GM18499 (cell line): ENCODE measurements at regions not wholly inside any gene's neighbourhood (a gene's known extent, or its start where the extent isn't known, plus 50 kb on each side); places are given as distances from the start of the nearest gene placed in this dataset.
A peak's percentile ranks its signal among the peaks of the same experiment; 100 is the strongest.

Experiments
- ATAC-seq: cut with Tn5 transposase; IDR thresholded peaks from one replicate; pipeline ENCODE4 v1.9.1; 2021; ENCODE audit warnings: moderate number of reproducible peaks; ENCODE audit not compliant: insufficient read depth, unreplicated experiment

GRCh38 chr12:124505001-124505818 lies 62.2 kb downstream of the NCOR2 start:
- ATAC-seq, result no peak

GRCh38 chr12:124504273-124505000 lies 63.0 kb downstream of the NCOR2 start:
- ATAC-seq, result no peak

DNA sequence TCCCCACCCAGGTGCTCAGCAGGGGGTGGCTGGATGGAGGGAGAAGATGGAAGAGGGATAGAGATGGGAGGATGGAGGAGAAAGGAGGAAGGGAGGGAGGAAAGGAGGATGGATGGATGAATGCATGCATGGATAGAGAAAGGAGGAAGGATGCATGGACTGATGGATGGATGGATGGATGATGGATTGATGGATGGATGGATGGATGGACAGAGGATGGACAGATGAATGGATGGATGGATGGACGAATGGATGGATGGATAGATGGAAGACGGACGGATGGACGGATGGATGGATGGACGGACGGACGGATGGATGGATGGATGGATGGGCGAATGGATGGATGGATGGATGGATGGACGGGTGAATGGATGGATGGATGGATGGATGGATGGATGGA lies 64.1 kb downstream of the NCOR2 start:
- ATAC-seq, result no peak

DNA sequence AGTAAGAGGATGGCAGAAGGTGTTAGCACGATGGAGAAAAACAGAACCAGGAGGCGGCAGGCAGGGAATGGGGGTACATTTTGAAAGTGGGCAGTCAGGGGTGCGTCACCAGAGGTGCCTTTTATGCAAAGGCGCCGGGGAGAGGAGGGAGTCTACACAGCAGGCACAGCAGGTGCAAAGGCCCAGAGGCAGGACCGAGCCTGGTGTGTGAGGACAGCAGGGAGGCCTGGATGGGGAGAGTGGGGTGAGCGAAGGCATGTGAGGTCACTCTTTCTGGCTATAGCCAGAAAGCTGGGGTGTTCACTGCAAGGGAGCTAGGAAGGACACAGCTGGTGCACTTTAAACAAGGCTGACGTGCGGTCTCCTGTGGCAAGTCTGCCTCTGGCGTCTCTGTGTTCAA lies 65.0 kb downstream of the NCOR2 start:
- ATAC-seq, result no peak

- no peak for ATAC-seq
Observed at GRCh38 chr12:124501827-124502226, 65.6 kb downstream of the NCOR2 start.

GRCh38 chr12:124501112-124501561 lies 66.3 kb downstream of the NCOR2 start:
- ATAC-seq, result no peak

DNA sequence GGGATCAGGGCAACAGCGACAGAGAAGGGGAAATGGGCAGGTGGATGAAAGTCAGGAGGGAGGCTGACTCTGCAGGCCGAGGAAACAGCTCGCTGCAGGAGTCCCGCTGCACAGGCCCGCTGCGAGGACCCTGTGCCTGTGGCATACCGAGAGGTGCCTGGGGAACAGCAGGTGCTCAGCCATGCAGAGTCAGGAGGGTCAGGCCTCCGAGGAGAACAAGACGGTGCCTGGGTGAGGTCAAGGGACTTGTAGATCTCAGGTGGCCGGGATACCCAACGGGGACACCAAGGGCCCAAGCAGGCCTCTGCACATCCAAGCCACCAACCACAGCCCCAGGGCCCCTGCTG lies 67.5 kb downstream of the NCOR2 start:
- no peak for ATAC-seq

DNA sequence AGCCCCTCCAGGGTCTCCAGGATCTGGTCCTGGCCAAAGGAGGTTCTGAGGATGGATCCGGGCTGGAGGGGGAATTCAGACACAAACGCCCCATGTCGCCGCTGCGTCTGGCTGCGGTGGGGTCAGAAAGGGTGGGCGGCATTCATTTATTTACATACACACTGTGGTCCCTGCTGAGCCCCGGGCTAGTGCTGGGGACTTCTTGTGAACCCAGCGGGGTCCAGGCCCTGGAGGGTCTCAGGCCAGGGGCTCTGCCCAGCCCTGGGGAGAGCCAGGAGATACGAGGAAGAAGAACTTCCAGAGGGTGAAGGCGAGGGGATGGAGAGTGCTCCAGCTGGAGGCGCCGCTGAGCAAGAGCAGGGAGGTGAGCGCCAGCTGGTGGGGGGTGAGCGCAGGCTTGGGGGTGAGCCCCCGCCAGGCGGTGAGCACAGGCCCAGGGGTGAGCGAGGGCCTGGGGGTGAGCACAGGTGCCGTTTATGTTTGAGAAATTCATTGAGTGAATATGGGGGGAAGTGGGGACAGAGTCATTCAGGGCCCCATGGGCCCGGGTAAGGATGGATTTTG lies 68.1 kb downstream of the NCOR2 start:
- no peak for ATAC-seq

DNA sequence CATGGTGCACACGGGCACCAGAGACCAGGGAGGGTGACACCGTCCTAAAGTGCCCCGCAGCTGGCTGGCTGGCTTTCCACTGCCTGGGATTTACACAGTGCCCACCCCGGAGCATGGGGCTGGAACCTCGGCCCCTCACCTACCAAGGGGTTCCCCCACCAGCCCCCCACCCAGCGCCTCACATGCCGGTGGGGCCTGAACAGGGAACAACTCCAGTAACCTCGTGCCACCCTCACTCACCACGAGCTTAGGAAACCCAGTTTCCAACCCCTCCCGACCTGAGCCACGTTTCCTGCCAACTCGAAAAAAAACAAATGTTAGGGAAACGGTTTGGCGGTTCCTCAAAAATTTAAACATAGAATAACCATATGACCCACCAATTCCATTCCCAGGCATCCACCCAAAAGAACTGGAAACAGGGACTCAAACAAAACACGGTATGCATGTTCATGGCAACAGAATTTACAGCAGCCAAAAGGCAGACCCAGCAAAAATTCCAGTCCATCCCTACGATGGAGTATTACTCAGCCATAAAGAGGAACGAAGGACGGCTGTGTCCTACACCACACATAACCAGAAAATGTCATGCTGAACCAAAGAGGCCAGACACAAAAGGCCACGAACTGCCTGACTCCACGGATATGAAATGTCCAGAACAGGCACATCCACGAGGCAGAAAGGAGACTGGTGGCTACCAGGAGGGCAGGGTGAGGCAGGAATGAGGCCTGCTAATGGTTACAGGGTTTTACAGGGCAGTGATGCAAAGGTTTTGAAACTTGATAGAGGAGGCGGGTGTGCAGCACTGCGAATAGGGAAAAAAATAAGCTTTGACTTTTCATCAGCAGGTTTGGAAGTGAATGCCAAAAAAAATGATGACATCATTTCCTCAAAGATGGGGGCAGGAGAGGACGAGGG lies 68.9 kb downstream of the NCOR2 start:
- no peak for ATAC-seq

GRCh38 chr12:124497658-124498057 lies 69.8 kb downstream of the NCOR2 start:
- no peak for ATAC-seq

DNA sequence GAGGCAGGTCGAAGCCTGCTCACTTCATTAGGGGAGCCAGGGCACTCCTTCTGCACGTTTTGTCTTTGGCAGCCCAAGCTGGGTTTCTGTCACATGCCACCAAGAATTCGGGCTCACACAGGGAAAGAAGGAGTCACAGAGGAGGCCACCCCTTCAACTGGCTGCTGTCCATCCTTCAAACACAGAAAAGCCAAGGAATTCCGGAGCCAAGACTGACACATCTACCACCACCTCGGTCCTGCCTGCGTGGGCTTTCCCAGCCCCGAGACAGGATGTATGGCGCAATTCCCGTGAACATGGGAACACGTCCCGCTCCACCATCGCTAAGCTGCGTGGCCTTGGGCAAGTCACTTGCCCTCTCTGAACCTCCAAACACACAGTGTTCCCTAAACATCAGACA lies 70.4 kb downstream of the NCOR2 start:
- ATAC-seq, result no peak

GRCh38 chr12:124496584-124496983 lies 70.8 kb downstream of the NCOR2 start:
- no peak for ATAC-seq

- ATAC-seq, result no peak
Observed at GRCh38 chr12:124495194-124495983, 72.0 kb downstream of the NCOR2 start.

DNA sequence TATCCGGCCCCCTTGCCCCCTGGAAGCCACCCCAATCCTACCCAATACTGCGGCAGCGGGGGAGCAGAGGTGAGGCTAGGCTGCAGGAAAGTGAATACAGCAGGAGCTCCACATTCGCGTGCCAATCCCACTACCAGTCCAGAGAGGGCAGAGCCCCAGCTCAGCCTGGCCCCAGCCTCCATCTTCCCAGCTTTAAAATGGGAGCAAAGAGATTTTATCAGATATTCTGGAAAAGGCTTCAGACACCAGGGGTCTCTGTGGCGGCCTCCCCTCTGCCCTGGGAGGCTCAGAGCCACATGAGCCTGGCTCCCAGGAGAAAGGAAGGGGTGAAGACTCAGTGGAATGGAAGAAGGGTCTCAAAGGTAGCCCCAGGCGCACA lies 72.7 kb downstream of the NCOR2 start:
- no peak for ATAC-seq

- ATAC-seq, result peak; percentile 83
Observed at GRCh38 chr12:124493809-124494750, 73.3 kb downstream of the NCOR2 start.

DNA sequence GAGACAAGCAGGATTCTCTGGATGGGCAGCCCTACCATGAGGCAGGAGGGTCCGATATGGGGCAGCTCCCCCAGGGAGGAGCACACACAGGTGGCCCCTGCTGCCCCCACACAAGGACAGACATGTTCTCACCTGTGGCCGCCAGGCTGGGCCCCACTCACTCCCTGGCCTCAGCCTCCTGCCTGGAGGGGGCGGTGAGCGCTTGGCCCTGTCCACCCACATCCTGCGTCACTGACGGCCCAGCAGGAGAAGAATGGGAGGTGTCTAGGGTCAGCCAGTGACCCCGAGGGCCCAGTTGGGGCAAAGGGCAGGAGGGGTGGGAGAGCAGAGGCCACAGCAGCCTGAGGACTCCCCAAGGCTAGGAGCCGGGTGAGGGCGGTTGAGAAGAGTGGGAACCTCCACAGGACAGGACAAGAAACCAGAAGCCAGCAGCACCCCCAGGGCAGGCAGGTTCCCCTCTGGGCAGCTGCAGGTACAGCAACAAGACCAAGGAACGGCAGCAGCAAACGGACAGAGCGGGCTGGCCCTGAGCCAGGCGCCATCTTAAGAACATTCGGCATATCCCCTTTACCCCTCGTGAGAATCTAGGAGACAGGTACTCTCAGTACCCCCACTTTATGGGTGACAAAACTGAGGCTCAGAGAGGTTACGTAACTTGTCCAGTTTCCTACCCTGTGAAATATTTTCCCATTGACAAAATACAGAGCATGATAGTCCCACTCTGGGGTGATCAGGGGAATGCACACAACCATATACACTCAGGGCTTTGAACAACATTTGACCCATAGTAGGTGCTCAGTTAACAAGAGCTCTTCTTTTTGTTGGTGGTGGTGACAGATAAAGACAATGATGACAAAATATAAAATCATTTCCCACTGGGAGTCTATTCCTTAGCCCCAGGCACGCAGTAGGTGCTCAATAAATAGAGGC lies 74.3 kb downstream of the NCOR2 start:
- no peak for ATAC-seq

DNA sequence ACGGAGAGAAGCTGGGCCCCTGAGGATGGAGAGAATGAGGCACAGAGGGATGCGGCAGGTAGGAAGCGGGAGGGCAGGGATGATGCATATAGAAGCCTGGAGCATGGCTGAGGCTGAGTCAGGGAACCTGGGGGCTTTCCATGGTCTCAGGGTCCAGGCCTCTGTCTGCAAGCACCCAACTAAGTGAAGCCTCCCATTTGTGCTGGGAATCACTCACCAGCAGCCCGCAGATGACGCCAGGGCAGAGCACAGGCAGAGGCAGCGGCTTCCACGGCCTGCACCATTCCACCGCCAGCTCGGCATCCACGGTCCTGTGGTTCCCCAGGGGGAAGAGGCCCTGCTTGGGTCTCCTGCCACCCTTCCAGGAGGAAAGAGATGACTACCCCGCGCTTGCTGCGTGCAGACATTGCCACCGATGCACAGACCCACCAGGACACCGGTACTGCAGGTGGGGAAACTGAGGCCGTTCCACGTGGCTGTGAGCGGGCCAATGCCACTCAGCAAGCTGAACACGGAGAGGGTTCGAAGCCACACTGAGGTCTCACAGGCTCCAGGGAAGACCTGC lies 75.5 kb downstream of the NCOR2 start:
- ATAC-seq, result no peak
